Endodermal cell (in vitro differentiated cells): ENCODE measurements at regions not wholly inside any gene's neighbourhood (a gene's known extent, or its start where the extent isn't known, plus 50 kb on each side); places are given as distances from the start of the nearest gene placed in this dataset.
"Not testable (repeated sequence)": the region's sequence is repeated elsewhere in the genome, so short reads cannot be mapped to it uniquely, and the experiment has no call there.

Source experiments
- DNase-seq: peaks from one replicate; pipeline ENCODE4 v3.0.0-alpha.2; 2017
- H3K27ac ChIP-seq: 2 replicates; pipeline ENCODE4 v1.5.1; 2013; ENCODE audit warnings: mild to moderate bottlenecking, low read depth, low read length, moderate library complexity
- H3K27me3 ChIP-seq: 2 replicates; pipeline ENCODE4 v1.6.1; 2013; ENCODE audit warnings: mild to moderate bottlenecking, low read length, moderate library complexity; ENCODE audit not compliant: insufficient read depth, control insufficient read depth, poor library complexity, severe bottlenecking
- H3K36me3 ChIP-seq: 2 replicates; pipeline ENCODE4 v1.7.0; 2013; ENCODE audit warnings: mild to moderate bottlenecking, low read length, moderate library complexity; ENCODE audit not compliant: control insufficient read depth, insufficient read depth
- H3K4me1 ChIP-seq: one replicate; pipeline ENCODE4 v1.7.0; 2013; ENCODE audit warnings: low read length; ENCODE audit not compliant: control insufficient read depth, insufficient read depth
- H3K4me3 ChIP-seq: 2 replicates; pipeline ENCODE4 v1.5.1; 2013; ENCODE audit warnings: mild to moderate bottlenecking, low read length, moderate library complexity
- H3K9ac ChIP-seq: 2 replicates; pipeline ENCODE4 v1.6.1; 2013; ENCODE audit warnings: mild to moderate bottlenecking, low read length, moderate library complexity; ENCODE audit not compliant: poor library complexity, severe bottlenecking; ENCODE audit errors: extremely low read depth
- H3K9me3 ChIP-seq: 2 replicates; pipeline ENCODE4 v1.6.1; 2013; ENCODE audit warnings: mild to moderate bottlenecking, low read length, moderate library complexity; ENCODE audit not compliant: control insufficient read depth
- H3K27ac Mint-ChIP-seq: 2 replicates; pipeline ENCODE4 v1.8.0; 2020; ENCODE audit warnings: mixed read lengths
- H3K27me3 Mint-ChIP-seq: 2 replicates; pipeline ENCODE4 v1.8.0; 2021; ENCODE audit warnings: mild to moderate bottlenecking, mixed read lengths; ENCODE audit not compliant: insufficient read depth
- H3K36me3 Mint-ChIP-seq: 2 replicates; pipeline ENCODE4 v1.8.0; 2020; ENCODE audit warnings: low read depth, mixed read lengths
- H3K4me1 Mint-ChIP-seq: 2 replicates; pipeline ENCODE4 v1.8.0; 2020; ENCODE audit warnings: mixed read lengths
- H3K4me3 Mint-ChIP-seq: 2 replicates; pipeline ENCODE4 v1.8.0; 2020; ENCODE audit warnings: mild to moderate bottlenecking, moderate library complexity, mixed read lengths
- H3K9me3 Mint-ChIP-seq: 2 replicates; pipeline ENCODE4 v1.8.0; 2020; ENCODE audit warnings: mild to moderate bottlenecking, mixed read lengths
- CTCF ChIP-seq: fragments of 200-600 bp; sonication (generic); conservative IDR thresholded peaks from 2 replicates; pipeline ENCODE4 v1.5.0; 2021; ENCODE audit warnings: antibody characterized with exemption, mild to moderate bottlenecking
- WGBS, 2 experiments: methylation state at CpG; one replicate each; pipeline versions ENCODE4 v1.1.5 to v1.1.7; 2013; ENCODE audit warnings: missing lambda C conversion rate in 2 of 2, mixed read lengths in 1 of 2; ENCODE audit not compliant: insufficient coverage in 1 of 2, insufficient read length in 1 of 2; 5-methylcytosine and 5-hydroxymethylcytosine counted together

GRCh38 chr12:22124987-22125386 is 79.0 kb downstream of the CMAS start:
- peaks cover 9% of the 10 kb centered on the region for H3K27me3 Mint-ChIP-seq
- no peak overlapping the region for H3K9ac ChIP-seq
- H3K27ac Mint-ChIP-seq = no peak overlapping the region
- H3K9me3 Mint-ChIP-seq = peaks cover 33% of the 10 kb centered on the region
- no peak for TF ChIP-seq CTCF
- no peak overlapping the region for H3K4me3 ChIP-seq
- no peaks in the 10 kb centered on the region for H3K27me3 ChIP-seq
- H3K4me1 Mint-ChIP-seq = no peaks in the 10 kb centered on the region
- no peak for DNase-seq
- no peak overlapping the region for H3K27ac ChIP-seq
- H3K4me3 Mint-ChIP-seq = no peak overlapping the region
- H3K4me1 ChIP-seq = no peaks in the 10 kb centered on the region
- peaks cover 19% of the 10 kb centered on the region for H3K9me3 ChIP-seq
- WGBS, 2 experiments = 81 to 100% methylated on average over 1 to 2 of the region's 2 CpGs
- peaks cover 3% of the 10 kb centered on the region for H3K36me3 Mint-ChIP-seq
- H3K36me3 ChIP-seq = no peaks in the 10 kb centered on the region

GRCh38 chr12:22126101-22126500 is 80.1 kb downstream of the CMAS start:
- not testable (repeated sequence) for H3K27me3 Mint-ChIP-seq, H3K4me1 ChIP-seq, H3K9ac ChIP-seq, H3K36me3 ChIP-seq, H3K27ac Mint-ChIP-seq, H3K4me3 ChIP-seq, H3K36me3 Mint-ChIP-seq, H3K27ac ChIP-seq, DNase-seq, H3K27me3 ChIP-seq, H3K4me1 Mint-ChIP-seq, H3K4me3 Mint-ChIP-seq
- peaks cover 33% of the 10 kb centered on the region for H3K9me3 Mint-ChIP-seq
- 0 to 50% methylated on average over 1 to 2 of the region's 2 CpGs for WGBS, 2 experiments
- H3K9me3 ChIP-seq = peaks cover 19% of the 10 kb centered on the region

- no peak for DNase-seq
- H3K4me1 ChIP-seq = no peaks in the 10 kb centered on the region
- no peak overlapping the region for H3K9ac ChIP-seq
- H3K27me3 ChIP-seq = no peaks in the 10 kb centered on the region
- no peaks in the 10 kb centered on the region for H3K36me3 ChIP-seq
- no peak for TF ChIP-seq CTCF
- H3K4me3 ChIP-seq = no peak overlapping the region
- no CpG with 5 or more reads among the region's 1 CpG for WGBS, 2 experiments
- Mint-ChIP-seq H3K4me3 (no peak overlapping the region), H3K36me3 (peaks cover 3% of the 10 kb centered on the region), H3K4me1 (no peaks in the 10 kb centered on the region), H3K27me3 (peaks cover 3% of the 10 kb centered on the region), H3K27ac (no peak overlapping the region), H3K9me3 (peaks cover 33% of the 10 kb centered on the region)
- H3K27ac ChIP-seq = no peak overlapping the region
- H3K9me3 ChIP-seq = peaks cover 19% of the 10 kb centered on the region
These were observed 80.7 kb downstream of the CMAS start for GRCh38 chr12:22126758-22127157.

GRCh38 chr12:22130671-22131070 is 84.7 kb downstream of the CMAS start:
- Mint-ChIP-seq H3K9me3 (peaks cover 18% of the 10 kb centered on the region), H3K4me1 (no peaks in the 10 kb centered on the region), H3K27me3 (peaks cover 3% of the 10 kb centered on the region), H3K27ac (no peak overlapping the region), H3K4me3 (no peak overlapping the region), H3K36me3 (no peaks in the 10 kb centered on the region)
- Histone ChIP-seq H3K9me3 (peaks cover 8% of the 10 kb centered on the region), H3K9ac (no peak overlapping the region), H3K27me3 (no peaks in the 10 kb centered on the region), H3K27ac (no peak overlapping the region), H3K36me3 (no peaks in the 10 kb centered on the region), H3K4me1 (no peaks in the 10 kb centered on the region), H3K4me3 (no peak overlapping the region)
- DNase-seq = peak; percentile 61
- WGBS, 2 experiments = 89% methylated on average over 3 of the region's 3 CpGs; no CpG with 5 or more reads in 1 of the 2 experiments
- TF ChIP-seq CTCF = no peak

- H3K36me3 ChIP-seq, H3K27me3 ChIP-seq, H3K4me3 Mint-ChIP-seq, H3K4me3 ChIP-seq, H3K27ac ChIP-seq, H3K36me3 Mint-ChIP-seq, H3K4me1 Mint-ChIP-seq, H3K9me3 ChIP-seq, H3K27me3 Mint-ChIP-seq, H3K9ac ChIP-seq, H3K4me1 ChIP-seq: not testable (repeated sequence)
- Mint-ChIP-seq H3K27ac (peak overlapping the region; percentile 79), H3K9me3 (peaks cover 18% of the 10 kb centered on the region)
- DNase-seq = peak; percentile 62
- 86 to 87% methylated on average over 7 to 15 of the region's 21 CpGs for WGBS, 2 experiments
These were observed 90.6 kb downstream of the CMAS start for GRCh38 chr12:22136604-22137117.
